B cell (primary cell): ENCODE measurements at regions not wholly inside any gene's neighbourhood (a gene's known extent, or its start where the extent isn't known, plus 50 kb on each side); places are given as distances from the start of the nearest gene placed in this dataset.

Source experiments
- EZH2 ChIP-seq: IDR thresholded peaks from 2 replicates; pipeline ENCODE4 v1.6.1; 2012; ENCODE audit warnings: borderline replicate concordance, low read depth, mild to moderate bottlenecking, moderate library complexity, low read length; ENCODE audit not compliant: insufficient read depth, poor library complexity, severe bottlenecking
- TF ChIP-seq, protein P1 (sequence below): fragments of 200-600 bp; IDR thresholded peaks from one replicate; pipeline ENCODE4 v1.8.0; 2022; ENCODE audit warnings: antibody characterized with exemption, mild to moderate bottlenecking

DNA sequence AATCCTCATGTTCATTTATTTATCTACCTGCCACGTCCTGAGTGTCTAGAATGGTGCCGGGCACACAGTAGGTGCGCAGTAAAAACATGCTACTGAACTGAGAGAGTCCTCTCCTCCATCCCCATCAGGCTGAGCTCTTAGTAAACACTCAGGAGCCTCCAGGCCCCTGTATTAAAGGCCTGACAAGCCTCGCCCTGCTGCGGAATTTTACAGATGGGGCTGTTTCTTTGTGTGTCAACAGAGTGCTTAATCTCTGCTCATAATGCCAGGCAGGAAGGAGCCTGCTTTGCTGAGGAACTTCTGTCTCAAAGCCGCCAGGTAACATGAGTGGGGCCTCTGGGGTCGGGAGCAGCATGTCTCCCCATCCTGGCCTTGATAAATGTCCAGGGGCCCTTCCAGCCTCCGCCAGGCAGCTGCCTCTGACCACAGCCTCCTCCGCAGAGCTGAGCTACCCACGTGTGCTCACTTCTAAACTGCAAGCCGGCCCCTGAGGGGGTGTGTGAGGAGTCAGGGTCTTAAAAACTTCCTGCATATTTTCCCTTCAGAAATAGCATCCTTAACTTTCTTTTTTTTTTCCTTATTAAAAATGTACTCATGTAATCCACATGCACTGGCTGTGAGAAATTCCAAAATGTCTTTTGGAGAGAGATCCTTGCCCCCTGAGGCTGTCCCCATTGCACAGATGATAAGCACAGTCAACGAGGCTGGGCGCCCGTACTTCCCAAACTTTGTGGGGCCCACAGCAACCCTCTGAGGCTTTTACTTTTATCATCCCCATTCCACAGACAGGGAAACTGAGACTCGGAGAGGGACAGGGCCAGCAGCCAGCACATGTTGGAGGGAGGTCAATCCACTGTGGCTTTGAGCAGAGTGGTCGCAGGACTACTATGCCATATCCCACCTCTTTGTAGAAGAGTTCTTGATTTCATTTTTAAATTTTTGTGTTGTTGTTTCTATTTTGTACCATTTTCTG is 116.0 kb upstream of the NCOR2 start:
- TF ChIP-seq, protein P1, sequence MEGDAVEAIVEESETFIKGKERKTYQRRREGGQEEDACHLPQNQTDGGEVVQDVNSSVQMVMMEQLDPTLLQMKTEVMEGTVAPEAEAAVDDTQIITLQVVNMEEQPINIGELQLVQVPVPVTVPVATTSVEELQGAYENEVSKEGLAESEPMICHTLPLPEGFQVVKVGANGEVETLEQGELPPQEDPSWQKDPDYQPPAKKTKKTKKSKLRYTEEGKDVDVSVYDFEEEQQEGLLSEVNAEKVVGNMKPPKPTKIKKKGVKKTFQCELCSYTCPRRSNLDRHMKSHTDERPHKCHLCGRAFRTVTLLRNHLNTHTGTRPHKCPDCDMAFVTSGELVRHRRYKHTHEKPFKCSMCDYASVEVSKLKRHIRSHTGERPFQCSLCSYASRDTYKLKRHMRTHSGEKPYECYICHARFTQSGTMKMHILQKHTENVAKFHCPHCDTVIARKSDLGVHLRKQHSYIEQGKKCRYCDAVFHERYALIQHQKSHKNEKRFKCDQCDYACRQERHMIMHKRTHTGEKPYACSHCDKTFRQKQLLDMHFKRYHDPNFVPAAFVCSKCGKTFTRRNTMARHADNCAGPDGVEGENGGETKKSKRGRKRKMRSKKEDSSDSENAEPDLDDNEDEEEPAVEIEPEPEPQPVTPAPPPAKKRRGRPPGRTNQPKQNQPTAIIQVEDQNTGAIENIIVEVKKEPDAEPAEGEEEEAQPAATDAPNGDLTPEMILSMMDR, result no peak
- TF ChIP-seq EZH2, result no peak
